Kidney (tissue), 13 donors: ENCODE measurements at regions not wholly inside any gene's neighbourhood (a gene's known extent, or its start where the extent isn't known, plus 50 kb on each side); places are given as distances from the start of the nearest gene placed in this dataset.

Source experiments
- DNase-seq, 5 donors: peaks; one replicate each; pipeline ENCODE4 v3.0.0-alpha.2; 2013 to 2020
- FAIRE-seq: peaks from 2 replicates; lab custom pipeline; 2012; peaks lifted over from hg19 to GRCh38; lab: Jason Lieb, UNC
- H3K27ac ChIP-seq, 2 donors: one replicate each; pipeline ENCODE4 v1.7.0; 2013; ENCODE audit warnings: low read depth in 2 of 2, low read length in 2 of 2, inconsistent platforms in 1 of 2
- H3K27me3 ChIP-seq: one replicate; pipeline ENCODE4 v1.7.1; 2013; ENCODE audit warnings: low read length, inconsistent platforms; ENCODE audit not compliant: control insufficient read depth, insufficient read depth
- H3K36me3 ChIP-seq, 3 donors: one replicate each; pipeline versions ENCODE4 v1.7.0 to v1.7.1; 2013; ENCODE audit warnings: low read length in 3 of 3, control low read depth in 1 of 3, inconsistent platforms in 1 of 3; ENCODE audit not compliant: insufficient read depth in 3 of 3, control insufficient read depth in 2 of 3
- H3K4me1 ChIP-seq, 3 donors: one replicate each; pipeline versions ENCODE4 v1.7.0 to v1.7.1; 2013; ENCODE audit warnings: low read length in 3 of 3, inconsistent platforms in 1 of 3, low read depth in 1 of 3; ENCODE audit not compliant: control insufficient read depth in 2 of 3, insufficient read depth in 2 of 3
- H3K4me3 ChIP-seq, 3 donors: one replicate each; pipeline versions ENCODE4 v1.7.0 to v1.8.1; 2013; ENCODE audit warnings: low read length in 3 of 3, control low read depth in 1 of 3, inconsistent platforms in 1 of 3
- H3K9ac ChIP-seq, 3 donors: one replicate each; pipeline versions ENCODE4 v1.7.0 to v1.7.1; 2013; ENCODE audit warnings: low read length in 3 of 3, control low read depth in 1 of 3, inconsistent platforms in 1 of 3
- H3K9me3 ChIP-seq, 3 donors: one replicate each; pipeline versions ENCODE4 v1.7.0 to v1.7.1; 2013; ENCODE audit warnings: low read length in 3 of 3, control low read depth in 1 of 3, inconsistent platforms in 1 of 3; ENCODE audit not compliant: control insufficient read depth in 2 of 3, insufficient read depth in 1 of 3
- CTCF ChIP-seq: IDR thresholded peaks from 3 replicates; pipeline ENCODE4 v1.5.1; 2012; ENCODE audit warnings: mild to moderate bottlenecking, moderate library complexity, borderline replicate concordance; ENCODE audit not compliant: insufficient read depth; ENCODE audit errors: extremely low read depth
- intact Hi-C: fragments of 100-400 bp; cut with DNase I; formaldehyde crosslinking; loops from one replicate; pipeline ENCODE4 v1.11.1; 2022
- donor health status: control.
- donor health status: control.
- donor health status: control.
- donor health status: control.
- donor health status: control.
- donor health status: DM: yes; HTN: yes; CAD: no.
- donor health status: Normal renal cell carcinoma (clear cell type).

- TF ChIP-seq CTCF, result no peak
- no peaks in the 10 kb centered on the region for H3K4me1 ChIP-seq
Measured at GRCh38 chr5:164614707-164615106, 1109.3 kb downstream of the MAT2B start.

GRCh38 chr5:164617290-164617689 is 1111.9 kb downstream of the MAT2B start:
- no peaks in the 10 kb centered on the region for H3K36me3 ChIP-seq
- TF ChIP-seq CTCF, result no peak
- H3K27ac ChIP-seq, result no peak overlapping the region
- no peaks in the 10 kb centered on the region for H3K27me3 ChIP-seq
- no peaks in the 10 kb centered on the region for H3K4me1 ChIP-seq
- intact Hi-C loops, result no loop called here
- no peak overlapping the region for H3K4me3 ChIP-seq
- no peak overlapping the region for H3K9ac ChIP-seq
- FAIRE-seq, result no peak
- H3K9me3 ChIP-seq, result no peaks in the 10 kb centered on the region
- DNase-seq, result no peak

More at GRCh38 chr5:164614707-164615106, 1109.3 kb downstream of the MAT2B start:
- Histone ChIP-seq H3K27ac (no peak overlapping the region), H3K27me3 (no peaks in the 10 kb centered on the region), H3K4me3 (no peak overlapping the region), H3K36me3 (no peaks in the 10 kb centered on the region), H3K9ac (no peak overlapping the region), H3K9me3 (no peaks in the 10 kb centered on the region)
- FAIRE-seq (no peak), DNase-seq (no peak)
- intact Hi-C loops, result no loop called here

- intact Hi-C loops, result no loop called here
- Histone ChIP-seq H3K4me3 (no peak overlapping the region), H3K9ac (no peak overlapping the region), H3K9me3 (no peaks in the 10 kb centered on the region), H3K27me3 (no peaks in the 10 kb centered on the region), H3K36me3 (no peaks in the 10 kb centered on the region), H3K27ac (no peak overlapping the region), H3K4me1 (no peaks in the 10 kb centered on the region)
- FAIRE-seq (no peak), DNase-seq (no peak)
- no peak for TF ChIP-seq CTCF
Measured at GRCh38 chr5:164627021-164627420, 1121.6 kb downstream of the MAT2B start.

- no peak for TF ChIP-seq CTCF
- Histone ChIP-seq H3K9me3 (no peaks in the 10 kb centered on the region), H3K9ac (no peak overlapping the region), H3K27me3 (no peaks in the 10 kb centered on the region), H3K4me3 (no peak overlapping the region), H3K27ac (no peak overlapping the region), H3K36me3 (no peaks in the 10 kb centered on the region), H3K4me1 (no peaks in the 10 kb centered on the region)
- FAIRE-seq, result no peak
- DNase-seq, result peak in 2 of 5 donors; percentile 6 to 7
- intact Hi-C loops, result no loop called here
Measured at GRCh38 chr5:164636456-164636855, 1131.0 kb downstream of the MAT2B start.
